ENCODE measurements at regions not wholly inside any gene's neighbourhood (a gene's known extent, or its start where the extent isn't known, plus 50 kb on each side); places are given as distances from the start of the nearest gene placed in this dataset.

GRCh38 chr2:190742431-190742830 is 93.5 kb downstream of the NAB1 start:
- no peaks in the 10 kb centered on the region for H3K27me3 ChIP-seq
- DNase-seq, result no peak
- TF ChIP-seq CTCF (IDR thresholded peaks at IDR 0.05), result no peak
- no peak for TF ChIP-seq POLR2A (IDR thresholded peaks at IDR 0.05)
- intact Hi-C loops (cut with DNase I; ENCODE audit: low total_unique reads), result no loop called here
- H3K4me1 ChIP-seq, result no peaks in the 10 kb centered on the region
- no peaks in the 10 kb centered on the region for H3K36me3 ChIP-seq
- no peak overlapping the region for H3K27ac ChIP-seq
- H3K9me3 ChIP-seq, result no peaks in the 10 kb centered on the region
- H3K4me3 ChIP-seq, result no peak overlapping the region

GRCh38 chr2:190744041-190744440 is 95.2 kb downstream of the NAB1 start:
- Histone ChIP-seq H3K4me1 (no peaks in the 10 kb centered on the region), H3K27ac (no peak overlapping the region), H3K36me3 (no peaks in the 10 kb centered on the region), H3K4me3 (no peak overlapping the region), H3K27me3 (no peaks in the 10 kb centered on the region), H3K9me3 (no peaks in the 10 kb centered on the region)
- TF ChIP-seq CTCF (IDR thresholded peaks at IDR 0.05) (no peak), POLR2A (IDR thresholded peaks at IDR 0.05) (no peak)
- no peak for DNase-seq
- intact Hi-C loops (cut with DNase I; ENCODE audit: low total_unique reads), result no loop called here

DNA sequence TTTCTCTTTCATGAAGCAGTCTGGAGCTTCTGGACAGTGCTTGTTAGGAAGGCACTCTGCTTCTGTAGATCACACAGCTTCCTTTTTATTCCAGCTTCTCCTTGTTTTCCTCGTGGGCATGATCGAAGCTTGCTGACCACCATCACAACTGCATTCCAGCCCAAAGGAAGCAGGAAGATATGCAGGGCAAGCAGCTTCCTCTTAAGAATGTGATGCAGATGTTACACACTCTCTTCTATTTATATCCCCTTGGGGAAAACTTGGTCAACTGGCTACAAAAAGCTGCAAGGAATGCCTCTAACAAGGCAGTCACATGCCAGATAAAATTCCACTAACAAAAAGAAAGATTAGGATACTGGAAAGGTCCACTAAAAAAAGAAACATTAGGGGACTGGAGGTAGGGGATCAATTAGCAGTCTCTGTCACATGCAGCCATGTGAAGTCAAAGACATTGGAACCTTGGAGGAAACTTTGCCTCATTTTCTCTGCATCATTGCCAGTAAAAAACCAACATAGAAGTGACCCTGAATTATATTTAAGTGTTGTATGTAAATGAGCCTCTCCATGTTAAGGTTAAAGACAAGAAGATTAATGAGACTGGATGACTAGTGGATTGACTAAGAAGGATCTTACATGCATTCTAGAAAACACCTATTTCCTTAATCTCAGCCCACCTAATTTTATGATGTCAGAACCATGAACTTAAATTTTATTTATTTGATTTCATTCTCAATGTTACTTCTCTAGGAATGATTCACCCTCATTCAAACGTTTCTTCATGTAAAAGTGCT is 98.3 kb downstream of the NAB1 start:
- no peak for TF ChIP-seq POLR2A (IDR thresholded peaks at IDR 0.05)
- no peak for TF ChIP-seq CTCF (IDR thresholded peaks at IDR 0.05)
- DNase-seq, result no peak
- Histone ChIP-seq H3K4me1 (no peaks in the 10 kb centered on the region), H3K9me3 (no peaks in the 10 kb centered on the region), H3K4me3 (no peak overlapping the region), H3K27me3 (no peaks in the 10 kb centered on the region), H3K36me3 (no peaks in the 10 kb centered on the region), H3K27ac (no peak overlapping the region)
- intact Hi-C loops (cut with DNase I; ENCODE audit: low total_unique reads), result no loop called here

GRCh38 chr2:190748966-190749365 is 100.1 kb downstream of the NAB1 start:
- intact Hi-C loops (cut with DNase I; ENCODE audit: low total_unique reads), result no loop called here
- DNase-seq, result no peak
- TF ChIP-seq POLR2A (IDR thresholded peaks at IDR 0.05) (no peak), CTCF (IDR thresholded peaks at IDR 0.05) (no peak)
- Histone ChIP-seq H3K9me3 (no peaks in the 10 kb centered on the region), H3K36me3 (no peaks in the 10 kb centered on the region), H3K27ac (no peak overlapping the region), H3K4me1 (no peaks in the 10 kb centered on the region), H3K4me3 (no peak overlapping the region), H3K27me3 (no peaks in the 10 kb centered on the region)

DNA sequence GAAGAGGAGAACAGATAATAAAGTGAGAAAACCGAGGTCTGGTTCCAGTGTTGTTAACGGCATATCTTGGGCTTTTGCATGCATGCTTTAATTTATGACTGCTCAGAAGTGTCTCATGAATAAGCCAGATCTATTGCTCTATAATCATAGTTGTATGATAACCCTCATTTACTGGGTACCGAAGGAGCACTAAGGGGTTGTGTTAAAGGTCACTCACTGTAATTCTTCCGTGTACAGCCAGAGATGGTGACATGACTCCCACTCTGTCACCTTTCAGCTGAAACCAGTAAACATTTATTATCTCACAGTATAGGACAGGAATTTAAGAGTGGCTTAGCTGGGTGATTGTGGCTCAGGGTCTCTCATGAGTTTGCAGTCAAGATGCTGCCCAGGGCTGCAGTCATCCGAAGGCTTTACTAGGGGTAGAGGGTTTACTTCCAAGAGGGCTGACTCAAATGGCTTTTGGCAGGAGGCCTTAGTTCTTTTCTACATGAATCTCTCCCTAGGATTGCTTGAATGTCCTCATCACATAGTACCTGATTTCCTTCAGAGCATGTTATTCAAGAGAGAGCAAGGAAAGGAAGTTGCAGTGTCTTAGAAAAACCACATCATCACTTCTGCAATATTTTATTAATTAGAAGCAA is 107.0 kb downstream of the NAB1 start:
- Histone ChIP-seq H3K4me3 (no peak overlapping the region), H3K36me3 (no peaks in the 10 kb centered on the region)

More for the DNA sequence above, 107.0 kb downstream of the NAB1 start:
- intact Hi-C loops (cut with DNase I; ENCODE audit: low total_unique reads), result no loop called here
- no peaks in the 10 kb centered on the region for H3K27me3 ChIP-seq
- no peaks in the 10 kb centered on the region for H3K4me1 ChIP-seq
- TF ChIP-seq CTCF (IDR thresholded peaks at IDR 0.05) (no peak), POLR2A (IDR thresholded peaks at IDR 0.05) (no peak)
- no peaks in the 10 kb centered on the region for H3K9me3 ChIP-seq
- no peak overlapping the region for H3K27ac ChIP-seq
- DNase-seq, result no peak
